ENCODE measurements at regions not wholly inside any gene's neighbourhood (a gene's known extent, or its start where the extent isn't known, plus 50 kb on each side); places are given as distances from the start of the nearest gene placed in this dataset.
A peak's percentile ranks its signal among the peaks of the same experiment; 100 is the strongest.

DNA sequence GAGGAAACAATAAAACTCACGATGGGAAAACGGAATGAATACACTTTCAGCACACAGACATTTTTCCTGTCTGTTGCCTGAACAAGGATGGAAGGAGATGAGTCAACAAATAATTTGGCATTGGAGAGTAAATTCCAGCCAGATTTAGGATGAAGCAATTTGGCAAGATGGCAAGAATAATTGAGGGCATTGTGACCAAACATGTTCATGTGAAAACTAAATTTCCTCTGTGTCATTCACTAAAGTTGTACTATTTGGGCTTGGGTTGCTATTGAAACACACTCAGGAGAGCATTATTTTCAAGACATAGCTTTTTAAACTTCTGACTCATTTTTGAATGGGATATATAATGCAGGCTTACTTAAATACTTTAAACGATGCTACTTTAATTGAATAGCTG, 1614.4 kb downstream of the PCDH19 start:
- no peaks in the 10 kb centered on the region for H3K27me3 ChIP-seq (ENCODE audit: insufficient read depth, low read length)
- Mint-ChIP-seq H3K4me3 (ENCODE audit: unreplicated experiment) (no peak overlapping the region), H3K36me3 (ENCODE audit: low read depth, unreplicated experiment) (no peaks in the 10 kb centered on the region), H3K4me1 (ENCODE audit: low read depth, unreplicated experiment) (peaks cover 1% of the 10 kb centered on the region), H3K27ac (ENCODE audit: unreplicated experiment) (no peak overlapping the region), H3K9me3 (ENCODE audit: unreplicated experiment) (no peaks in the 10 kb centered on the region), H3K27me3 (ENCODE audit: low read depth, unreplicated experiment) (no peaks in the 10 kb centered on the region)
- no peaks in the 10 kb centered on the region for H3K9me3 ChIP-seq (ENCODE audit: insufficient read depth, low read depth, low read length)
- no peak overlapping the region for H3K27ac ChIP-seq (ENCODE audit: low read depth, low read length)
- no peaks in the 10 kb centered on the region for H3K79me2 ChIP-seq (ENCODE audit: insufficient read depth, low read length)
- peak; percentile 29 for DNase-seq (ENCODE audit: low read depth)
- TF ChIP-seq, protein P1, sequence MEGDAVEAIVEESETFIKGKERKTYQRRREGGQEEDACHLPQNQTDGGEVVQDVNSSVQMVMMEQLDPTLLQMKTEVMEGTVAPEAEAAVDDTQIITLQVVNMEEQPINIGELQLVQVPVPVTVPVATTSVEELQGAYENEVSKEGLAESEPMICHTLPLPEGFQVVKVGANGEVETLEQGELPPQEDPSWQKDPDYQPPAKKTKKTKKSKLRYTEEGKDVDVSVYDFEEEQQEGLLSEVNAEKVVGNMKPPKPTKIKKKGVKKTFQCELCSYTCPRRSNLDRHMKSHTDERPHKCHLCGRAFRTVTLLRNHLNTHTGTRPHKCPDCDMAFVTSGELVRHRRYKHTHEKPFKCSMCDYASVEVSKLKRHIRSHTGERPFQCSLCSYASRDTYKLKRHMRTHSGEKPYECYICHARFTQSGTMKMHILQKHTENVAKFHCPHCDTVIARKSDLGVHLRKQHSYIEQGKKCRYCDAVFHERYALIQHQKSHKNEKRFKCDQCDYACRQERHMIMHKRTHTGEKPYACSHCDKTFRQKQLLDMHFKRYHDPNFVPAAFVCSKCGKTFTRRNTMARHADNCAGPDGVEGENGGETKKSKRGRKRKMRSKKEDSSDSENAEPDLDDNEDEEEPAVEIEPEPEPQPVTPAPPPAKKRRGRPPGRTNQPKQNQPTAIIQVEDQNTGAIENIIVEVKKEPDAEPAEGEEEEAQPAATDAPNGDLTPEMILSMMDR (IDR thresholded peaks at IDR 0.05; ENCODE audit: insufficient read depth, low read depth, low read length), result no peak
- no peak for TF ChIP-seq EZH2 (IDR thresholded peaks at IDR 0.05; ENCODE audit: insufficient read depth, low read length)
- peak; percentile 65 for FAIRE-seq
- peak overlapping the region; percentile 44 for H3K4me2 ChIP-seq (ENCODE audit: low read length)
- no peaks in the 10 kb centered on the region for H3K36me3 ChIP-seq (ENCODE audit: insufficient read depth, low read length)
- no peak overlapping the region for H2AFZ ChIP-seq (ENCODE audit: low read depth, low read length)
- no peak overlapping the region for H3K9ac ChIP-seq (ENCODE audit: low read length)
- no peak overlapping the region for H3K4me3 ChIP-seq (ENCODE audit: insufficient read depth, low read depth, low read length)
- H4K20me1 ChIP-seq (ENCODE audit: insufficient read depth, low read length), result no peaks in the 10 kb centered on the region
- no peaks in the 10 kb centered on the region for H3K4me1 ChIP-seq (ENCODE audit: insufficient read depth, low read length)

DNA sequence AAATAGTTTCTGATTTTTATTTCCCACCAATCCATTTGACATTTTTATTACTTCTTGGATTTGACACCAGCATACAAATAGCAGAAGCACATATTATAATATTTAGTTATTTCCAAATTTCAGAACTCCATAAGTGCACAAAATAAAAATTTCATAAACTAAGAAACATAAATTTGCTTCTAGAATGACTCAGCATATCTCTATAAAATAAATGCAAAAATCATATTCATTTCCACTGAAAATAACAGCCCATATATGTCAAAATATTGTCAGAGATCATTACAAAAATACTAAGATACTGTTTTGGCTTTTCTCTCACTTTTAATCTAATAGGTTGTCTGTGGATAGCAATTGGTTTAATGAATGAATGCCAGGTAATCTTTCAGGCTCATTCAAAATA, 1654.2 kb downstream of the PCDH19 start:
- TF ChIP-seq EZH2 (IDR thresholded peaks at IDR 0.05; ENCODE audit: insufficient read depth, low read length), result no peak
- TF ChIP-seq, protein P1 (IDR thresholded peaks at IDR 0.05; ENCODE audit: insufficient read depth, low read depth, low read length), result no peak
- no peak overlapping the region for H2AFZ ChIP-seq (ENCODE audit: low read depth, low read length)
- no peaks in the 10 kb centered on the region for H3K9me3 ChIP-seq (ENCODE audit: insufficient read depth, low read depth, low read length)
- no peak overlapping the region for H3K4me3 ChIP-seq (ENCODE audit: insufficient read depth, low read depth, low read length)
- H3K9ac ChIP-seq (ENCODE audit: low read length), result no peak overlapping the region
- Mint-ChIP-seq H3K27ac (ENCODE audit: unreplicated experiment) (no peak overlapping the region), H3K4me3 (ENCODE audit: unreplicated experiment) (no peak overlapping the region), H3K4me1 (ENCODE audit: low read depth, unreplicated experiment) (no peaks in the 10 kb centered on the region), H3K9me3 (ENCODE audit: unreplicated experiment) (no peaks in the 10 kb centered on the region), H3K27me3 (ENCODE audit: low read depth, unreplicated experiment) (no peaks in the 10 kb centered on the region), H3K36me3 (ENCODE audit: low read depth, unreplicated experiment) (no peaks in the 10 kb centered on the region)
- no peak overlapping the region for H3K4me2 ChIP-seq (ENCODE audit: low read length)
- no peaks in the 10 kb centered on the region for H3K27me3 ChIP-seq (ENCODE audit: insufficient read depth, low read length)
- no peaks in the 10 kb centered on the region for H4K20me1 ChIP-seq (ENCODE audit: insufficient read depth, low read length)
- no peak for FAIRE-seq
- H3K4me1 ChIP-seq (ENCODE audit: insufficient read depth, low read length), result no peaks in the 10 kb centered on the region
- no peak for DNase-seq (ENCODE audit: low read depth)
- no peak overlapping the region for H3K27ac ChIP-seq (ENCODE audit: low read depth, low read length)
- H3K79me2 ChIP-seq (ENCODE audit: insufficient read depth, low read length), result no peaks in the 10 kb centered on the region
- no peaks in the 10 kb centered on the region for H3K36me3 ChIP-seq (ENCODE audit: insufficient read depth, low read length)

DNA sequence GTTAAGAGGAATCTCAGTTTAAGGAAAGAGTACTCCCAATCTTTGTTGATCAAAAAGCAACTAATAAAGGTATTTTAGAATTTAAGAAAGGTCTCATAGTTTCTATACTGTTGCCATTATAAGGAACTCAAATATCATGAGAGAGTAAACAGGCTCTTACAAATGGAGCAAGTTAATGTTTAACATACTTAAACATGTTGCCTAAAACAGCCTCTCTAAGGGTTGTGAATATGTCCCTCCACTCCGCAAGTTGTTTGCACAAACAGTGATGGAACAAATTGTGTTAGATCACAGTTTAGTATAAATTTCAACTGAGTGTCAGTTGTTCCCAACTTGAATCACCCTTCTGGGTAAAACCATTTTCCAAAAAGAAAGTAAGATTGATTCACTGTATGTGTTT, 1678.3 kb downstream of the PCDH19 start:
- H3K9me3 ChIP-seq (ENCODE audit: insufficient read depth, low read depth, low read length), result no peaks in the 10 kb centered on the region
- no peak overlapping the region for H3K27ac ChIP-seq (ENCODE audit: low read depth, low read length)
- H2AFZ ChIP-seq (ENCODE audit: low read depth, low read length), result no peak overlapping the region
- no peak overlapping the region for H3K4me3 ChIP-seq (ENCODE audit: insufficient read depth, low read depth, low read length)
- H3K4me1 Mint-ChIP-seq (ENCODE audit: low read depth, unreplicated experiment), result no peaks in the 10 kb centered on the region
- no peak overlapping the region for H3K9ac ChIP-seq (ENCODE audit: low read length)
- H3K36me3 ChIP-seq (ENCODE audit: insufficient read depth, low read length), result no peaks in the 10 kb centered on the region
- H3K9me3 Mint-ChIP-seq (ENCODE audit: unreplicated experiment), result no peaks in the 10 kb centered on the region
- no peaks in the 10 kb centered on the region for H3K79me2 ChIP-seq (ENCODE audit: insufficient read depth, low read length)
- DNase-seq (ENCODE audit: low read depth) (no peak), FAIRE-seq (peak; percentile 93)
- H3K4me3 Mint-ChIP-seq (ENCODE audit: unreplicated experiment), result no peak overlapping the region
- H3K4me1 ChIP-seq (ENCODE audit: insufficient read depth, low read length), result no peaks in the 10 kb centered on the region
- H3K4me2 ChIP-seq (ENCODE audit: low read length), result no peak overlapping the region
- H4K20me1 ChIP-seq (ENCODE audit: insufficient read depth, low read length), result no peaks in the 10 kb centered on the region
- H3K27me3 ChIP-seq (ENCODE audit: insufficient read depth, low read length), result no peaks in the 10 kb centered on the region
- TF ChIP-seq EZH2 (IDR thresholded peaks at IDR 0.05; ENCODE audit: insufficient read depth, low read length), result no peak
- no peak overlapping the region for H3K27ac Mint-ChIP-seq (ENCODE audit: unreplicated experiment)
- H3K27me3 Mint-ChIP-seq (ENCODE audit: low read depth, unreplicated experiment), result no peaks in the 10 kb centered on the region
- H3K36me3 Mint-ChIP-seq (ENCODE audit: low read depth, unreplicated experiment), result no peaks in the 10 kb centered on the region

Data from astrocyte (in vitro differentiated cells and primary cell).